HG03108 (cell line): ENCODE measurements at regions not wholly inside any gene's neighbourhood (a gene's known extent, or its start where the extent isn't known, plus 50 kb on each side); places are given as distances from the start of the nearest gene placed in this dataset.

ENCODE experiments used
- ATAC-seq: cut with Tn5 transposase; IDR thresholded peaks from one replicate; pipeline ENCODE4 v1.9.1; 2021; ENCODE audit warnings: moderate library complexity; ENCODE audit not compliant: unreplicated experiment

DNA sequence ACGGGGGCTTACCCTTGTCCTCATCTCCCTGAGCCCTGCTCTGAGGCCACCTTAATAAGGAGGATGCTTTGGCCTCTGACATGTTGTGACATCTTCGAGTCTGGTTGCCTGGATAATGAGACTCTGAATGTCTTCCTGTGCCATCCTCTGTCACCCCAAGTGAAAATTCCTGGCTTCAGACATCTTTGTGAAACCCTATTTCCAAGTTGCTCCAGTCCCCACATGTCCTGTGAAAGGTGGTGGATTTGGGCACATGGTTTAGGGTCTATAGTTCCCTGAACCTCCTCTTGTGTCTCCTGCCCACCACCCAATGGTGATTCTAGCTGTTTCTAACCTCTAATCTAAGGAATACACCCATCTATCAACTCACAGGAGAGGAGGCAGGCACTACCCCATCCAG is 223.1 kb upstream of the GLI3 start:
- no peak for ATAC-seq

DNA sequence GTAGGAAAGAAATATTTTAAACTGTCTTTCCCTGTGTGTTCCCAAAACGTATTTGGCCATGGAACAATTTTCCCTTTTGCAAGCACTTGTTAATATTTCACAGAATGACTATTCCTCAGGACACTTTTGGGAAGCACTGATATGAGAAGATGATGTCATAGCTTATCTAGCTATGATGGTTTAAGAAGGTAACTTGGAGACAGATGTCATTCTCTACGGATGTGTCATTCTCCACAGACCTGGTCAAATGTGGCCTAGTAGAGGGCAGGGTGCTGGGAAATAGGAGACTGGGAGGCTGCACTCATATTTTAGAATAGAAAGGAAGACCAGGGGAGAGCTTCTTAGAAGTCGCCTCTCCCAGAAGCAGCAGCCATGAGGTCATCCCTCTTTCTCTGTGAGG is 220.7 kb upstream of the GLI3 start:
- ATAC-seq = no peak

DNA sequence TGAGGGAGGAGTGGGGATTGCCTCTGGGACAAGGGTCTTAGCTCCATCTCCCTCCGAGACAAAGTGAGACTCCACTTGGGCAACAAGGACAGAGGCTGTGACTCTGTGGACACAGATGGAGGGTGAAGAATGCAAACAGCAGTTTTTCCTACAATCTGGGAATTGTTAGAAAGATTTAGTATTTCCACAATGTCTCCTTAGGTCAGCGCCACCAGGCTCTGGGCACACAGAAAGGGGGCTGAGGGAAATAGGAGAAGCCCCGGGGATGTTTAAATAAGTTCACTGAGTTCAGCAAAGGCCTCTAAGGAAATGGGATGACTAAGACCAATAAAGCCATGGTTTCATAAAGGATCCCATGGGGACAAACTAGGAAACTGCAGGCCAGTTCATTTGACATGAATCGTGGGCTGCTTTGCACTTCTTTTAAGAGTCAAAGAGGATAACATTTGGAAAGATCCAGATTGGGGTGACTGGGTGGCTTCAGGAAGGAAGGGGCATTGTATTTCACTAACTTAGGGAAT is 219.8 kb upstream of the GLI3 start:
- ATAC-seq = no peak

DNA sequence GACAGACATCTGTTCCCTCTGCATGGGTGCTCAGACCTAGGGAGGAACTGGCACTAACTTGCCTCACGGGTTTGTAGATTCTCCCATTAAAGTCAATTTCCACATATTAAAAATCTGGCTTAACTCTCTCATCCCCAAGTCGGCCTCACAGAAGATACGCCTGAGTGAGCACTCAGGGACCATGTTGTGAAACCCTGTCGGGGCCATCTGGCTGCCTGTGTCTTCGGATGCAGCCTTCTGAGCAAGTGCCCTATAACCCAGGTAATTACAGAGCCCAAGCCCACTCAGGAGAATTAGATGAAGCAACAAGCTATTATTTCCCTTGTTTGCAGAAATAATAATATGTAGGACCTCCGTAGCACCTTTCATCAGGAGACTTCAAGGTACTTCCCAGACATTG is 219.3 kb upstream of the GLI3 start:
- ATAC-seq = no peak

DNA sequence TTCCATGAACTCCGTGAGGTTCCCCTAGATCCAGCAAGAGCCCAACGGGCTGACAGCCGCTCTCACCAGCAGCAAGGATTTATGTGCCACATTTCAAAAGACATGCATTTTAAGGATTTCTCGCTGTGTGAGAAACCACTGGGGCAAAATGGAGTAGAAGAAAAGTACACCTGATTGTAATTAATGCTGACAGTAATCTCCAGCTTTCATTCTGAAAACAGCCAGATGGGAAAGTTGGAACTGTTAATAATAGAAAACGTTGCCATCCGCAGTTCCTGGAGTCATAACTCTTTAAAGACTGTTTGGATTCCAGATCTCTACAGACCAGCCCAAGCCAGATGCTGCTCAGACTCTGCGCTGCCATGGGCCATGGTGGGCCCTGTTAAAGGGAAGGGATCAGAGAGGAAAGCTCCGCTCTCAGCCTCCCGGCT is 216.9 kb upstream of the GLI3 start:
- ATAC-seq = no peak

DNA sequence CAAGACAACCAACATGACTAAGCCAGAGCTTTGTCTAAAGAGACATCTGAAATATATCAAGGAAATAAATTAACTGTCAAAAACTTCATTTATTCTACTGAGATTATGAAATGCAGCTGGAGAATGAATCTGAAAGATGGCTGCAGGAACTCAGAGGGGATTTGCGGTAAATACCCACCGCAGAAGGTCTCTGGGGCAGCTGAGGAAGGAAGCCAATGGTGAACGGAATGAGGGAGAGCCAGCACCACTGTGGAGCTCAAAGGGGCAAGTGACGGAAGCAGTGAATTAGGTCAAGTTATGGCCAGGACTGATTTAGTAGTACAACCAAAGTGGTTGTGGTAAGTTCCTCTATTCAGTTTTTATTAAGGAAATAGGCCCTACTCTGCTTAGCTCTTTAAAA is 215.3 kb upstream of the GLI3 start:
- no peak for ATAC-seq

DNA sequence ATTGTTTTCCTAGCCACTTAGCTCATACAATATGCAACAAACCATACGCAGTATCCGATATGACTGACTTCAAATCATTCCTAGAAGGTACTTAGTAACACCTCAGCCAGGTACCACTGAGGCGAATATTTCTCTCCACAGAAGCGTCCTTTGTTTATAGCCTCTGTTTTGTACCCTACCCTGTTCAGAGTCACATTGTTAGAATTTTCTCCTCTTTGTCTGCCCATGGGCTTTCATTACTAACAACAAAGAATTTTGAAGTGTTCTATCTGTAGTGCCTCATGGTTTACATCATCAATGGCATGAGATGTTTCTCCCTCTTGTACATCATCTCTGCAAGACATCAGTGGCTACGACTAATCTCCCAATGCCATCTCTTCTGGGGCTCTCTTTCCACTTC is 212.4 kb upstream of the GLI3 start:
- ATAC-seq = no peak

DNA sequence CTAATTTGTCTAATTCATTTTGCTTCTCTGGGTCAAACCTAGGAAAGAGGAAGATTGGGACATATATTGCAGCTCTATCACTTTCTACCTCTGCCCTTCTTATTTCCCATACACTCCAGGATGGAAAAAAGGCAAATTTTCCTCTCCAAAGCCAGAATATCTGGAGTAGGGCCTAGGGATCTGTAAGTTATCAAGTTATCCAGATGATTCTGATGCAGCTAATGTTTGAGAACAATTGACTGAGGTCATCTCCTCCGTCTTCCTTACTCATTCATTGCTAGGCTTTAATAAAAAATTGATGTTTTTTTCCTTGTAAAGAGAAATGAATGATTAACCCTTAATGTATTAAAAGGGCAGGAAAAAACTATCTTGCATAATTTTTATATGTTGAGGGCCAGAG is 211.9 kb upstream of the GLI3 start:
- ATAC-seq = no peak

DNA sequence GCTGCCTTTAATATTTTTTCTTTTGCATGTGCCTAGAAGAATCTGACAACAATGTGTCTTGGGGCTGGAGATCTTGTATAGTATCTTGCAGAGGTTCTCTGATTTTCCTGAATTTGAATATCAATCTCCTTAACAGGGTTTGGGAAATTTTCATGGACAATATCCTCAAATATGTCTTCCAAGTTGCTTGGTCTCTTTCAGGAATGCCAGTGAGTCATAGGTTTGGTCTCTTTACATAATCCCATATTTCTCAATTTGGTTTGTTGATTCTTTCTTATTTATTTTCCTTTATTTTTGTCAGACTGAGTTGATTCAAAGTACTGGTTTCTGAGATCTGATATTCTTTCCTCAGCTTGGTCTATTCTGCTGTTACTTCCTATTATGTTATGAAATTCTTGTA is 208.7 kb upstream of the GLI3 start:
- no peak for ATAC-seq

DNA sequence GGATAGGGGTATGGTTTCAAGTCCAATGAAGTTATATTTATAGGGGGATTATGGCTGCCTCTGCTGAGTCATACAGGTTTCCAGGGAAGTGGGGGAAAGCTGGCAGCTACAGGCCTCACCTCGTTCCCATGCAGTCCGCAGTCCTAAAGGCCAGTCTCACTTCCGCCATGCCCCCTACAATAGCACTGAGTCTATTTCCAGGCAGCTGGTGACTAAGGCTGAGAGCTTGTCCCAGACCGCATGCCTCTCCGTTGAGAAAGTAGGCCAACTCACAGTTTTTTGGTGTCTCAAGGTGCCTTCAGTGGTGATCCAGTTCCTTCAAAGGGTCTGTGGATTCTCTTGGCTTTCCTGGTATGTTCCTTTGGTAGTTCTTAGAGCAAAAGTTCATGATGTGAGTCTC is 203.9 kb upstream of the GLI3 start:
- no peak for ATAC-seq

DNA sequence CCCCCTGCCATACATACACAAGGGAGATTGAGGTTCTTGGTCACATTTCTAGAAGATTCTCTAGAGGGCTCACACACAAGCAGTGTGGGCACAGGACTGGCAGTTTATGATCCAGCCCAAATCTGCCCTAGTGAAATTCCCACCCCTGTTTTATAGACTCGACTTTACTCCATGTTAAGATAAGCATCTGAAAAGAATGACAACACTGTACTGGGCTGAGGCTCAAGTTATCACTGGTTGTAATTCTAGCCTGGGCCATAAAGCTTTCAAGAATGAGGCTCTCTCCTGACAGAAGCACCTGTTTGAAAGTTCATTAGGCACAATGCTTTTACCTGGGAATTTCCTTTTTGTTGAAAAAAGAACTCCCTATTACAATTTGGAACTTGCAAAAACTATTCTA is 195.6 kb upstream of the GLI3 start:
- no peak for ATAC-seq

DNA sequence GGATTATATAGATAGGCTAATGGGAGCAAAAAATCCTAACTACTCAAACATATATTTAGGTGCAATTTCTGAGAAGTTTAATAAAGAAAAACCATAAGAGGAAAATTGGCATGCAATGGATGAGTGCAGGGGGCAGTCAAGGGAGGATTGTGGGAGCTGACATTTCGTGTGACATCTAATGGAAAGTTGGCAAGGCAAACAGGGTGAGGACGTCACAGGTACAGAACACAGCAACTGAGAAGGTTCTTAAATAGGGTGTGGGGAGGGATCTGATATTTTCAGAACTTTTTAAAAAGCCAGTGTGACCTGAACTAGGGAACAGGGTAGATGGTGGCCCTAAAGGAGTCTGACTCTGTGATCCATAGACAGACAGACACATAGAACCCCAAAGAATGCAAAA is 194.9 kb upstream of the GLI3 start:
- ATAC-seq = no peak

DNA sequence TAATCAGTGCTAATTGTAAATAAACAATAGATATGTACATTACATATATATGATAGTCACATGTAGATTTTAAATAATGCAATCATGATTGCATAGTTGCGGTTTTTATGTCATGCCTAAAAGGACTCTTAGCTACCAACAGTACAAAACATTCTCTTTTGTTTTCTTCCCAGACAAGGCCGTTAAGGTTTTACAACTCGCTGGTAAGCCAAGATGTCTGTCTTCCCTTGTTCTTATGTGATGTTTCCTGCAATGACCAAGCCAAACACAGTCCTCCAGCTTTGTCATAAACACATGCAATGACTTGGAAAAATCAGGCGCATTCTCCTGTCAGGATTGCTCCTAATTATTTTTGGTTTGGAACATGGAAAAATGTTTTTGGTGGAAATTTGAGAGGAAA is 192.3 kb upstream of the GLI3 start:
- ATAC-seq = no peak

DNA sequence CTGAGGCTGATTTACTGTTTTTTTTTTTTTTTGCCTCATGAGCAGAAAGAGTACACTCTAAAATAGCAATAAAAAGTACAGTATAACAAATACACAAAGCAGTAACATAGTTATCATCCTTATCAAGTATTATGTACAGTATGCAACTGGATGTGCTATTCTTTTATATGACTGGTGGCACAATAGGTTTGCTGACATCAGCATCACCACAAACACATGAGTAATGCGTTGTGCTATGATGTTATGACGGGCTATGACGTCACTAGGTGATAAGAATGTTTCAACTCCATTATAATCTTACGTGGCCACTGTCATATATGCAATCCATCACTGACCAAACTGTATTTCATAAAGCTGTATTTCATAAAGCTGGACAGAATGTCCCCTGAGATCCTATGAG is 189.2 kb upstream of the GLI3 start:
- ATAC-seq = no peak

DNA sequence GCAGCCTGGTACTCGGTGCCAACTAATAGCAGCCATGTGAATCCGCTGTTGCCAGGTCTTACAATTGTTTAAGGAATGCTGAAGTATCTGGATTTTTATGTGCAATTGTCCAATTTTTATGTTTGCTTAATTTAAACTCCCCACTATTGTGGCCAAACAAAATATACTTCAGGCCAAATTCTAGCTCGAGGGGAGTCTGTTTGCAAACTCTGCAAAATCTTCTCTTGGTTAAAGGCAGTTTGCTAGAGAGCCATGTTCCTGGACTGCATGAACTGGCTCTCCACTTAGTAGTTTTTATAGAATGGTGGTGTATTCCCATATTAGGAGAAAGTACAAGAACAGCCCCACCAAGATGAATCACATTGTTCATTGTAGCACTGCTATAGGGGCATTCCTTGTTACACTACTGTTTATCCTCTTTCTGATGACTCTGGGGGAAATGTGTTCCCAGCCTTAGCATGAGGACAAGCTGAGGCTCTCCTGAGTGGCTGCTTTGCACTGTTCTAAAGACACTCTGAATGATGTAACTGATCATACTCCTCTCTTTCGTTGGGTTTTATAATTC is 178.0 kb upstream of the GLI3 start:
- no peak for ATAC-seq

DNA sequence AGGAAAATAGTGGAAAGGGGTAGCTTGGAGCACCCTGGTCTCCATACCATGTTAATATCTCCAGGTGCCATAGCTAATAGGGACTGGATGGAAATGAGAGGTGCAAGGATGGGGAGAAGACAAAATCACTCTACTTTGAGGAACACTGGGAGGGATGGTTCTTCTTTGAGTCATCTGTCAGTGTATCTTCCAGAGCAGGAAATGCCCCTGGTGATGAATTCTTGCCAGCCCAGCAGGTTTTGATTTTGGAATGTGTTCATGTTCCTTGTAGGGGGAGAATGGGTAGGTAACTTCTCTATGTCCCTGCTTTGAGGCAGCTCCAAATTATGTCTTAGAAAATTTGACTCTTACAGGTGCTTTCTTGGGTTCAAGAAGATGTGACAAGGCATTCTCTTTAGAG is 177.0 kb upstream of the GLI3 start:
- no peak for ATAC-seq

DNA sequence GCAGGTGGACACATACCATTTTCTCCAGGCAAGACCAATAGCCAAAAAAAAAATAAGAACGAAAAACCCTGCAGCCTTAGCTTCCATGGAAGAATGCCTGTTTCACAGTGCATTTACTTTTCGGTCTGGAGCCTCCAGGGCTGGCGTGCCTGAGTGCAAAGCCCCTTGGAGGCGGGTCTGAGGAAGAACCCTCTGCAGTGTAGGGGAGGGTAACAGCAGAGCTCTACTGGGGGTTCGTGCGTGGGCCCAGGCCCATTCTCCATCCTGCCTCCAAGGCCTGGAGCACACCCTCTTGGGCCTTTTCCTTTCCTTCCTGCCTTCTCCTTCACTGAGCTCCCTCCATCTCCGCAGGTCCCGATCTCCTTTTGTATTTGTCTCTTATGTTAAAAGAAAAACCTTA is 172.3 kb upstream of the GLI3 start:
- ATAC-seq = no peak

DNA sequence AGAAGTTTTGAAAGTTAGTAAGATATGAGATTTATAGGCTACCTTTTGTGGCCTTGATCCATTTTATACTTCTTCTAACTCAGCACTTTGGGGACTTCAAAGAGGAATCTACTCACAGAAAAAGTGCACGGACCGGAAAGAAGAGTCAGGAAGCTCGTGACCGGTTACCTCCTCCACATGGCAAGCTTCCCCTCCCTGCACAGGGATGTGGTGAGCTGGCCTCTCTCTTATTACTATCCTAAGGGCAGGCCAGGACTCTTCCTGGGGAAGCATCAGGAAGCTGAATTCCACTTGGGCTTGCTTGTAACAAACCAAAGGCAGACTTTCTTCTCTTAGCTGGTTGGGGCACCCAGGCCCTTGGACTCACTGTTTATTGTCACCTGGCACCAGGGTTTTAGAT is 170.8 kb upstream of the GLI3 start:
- ATAC-seq = no peak

DNA sequence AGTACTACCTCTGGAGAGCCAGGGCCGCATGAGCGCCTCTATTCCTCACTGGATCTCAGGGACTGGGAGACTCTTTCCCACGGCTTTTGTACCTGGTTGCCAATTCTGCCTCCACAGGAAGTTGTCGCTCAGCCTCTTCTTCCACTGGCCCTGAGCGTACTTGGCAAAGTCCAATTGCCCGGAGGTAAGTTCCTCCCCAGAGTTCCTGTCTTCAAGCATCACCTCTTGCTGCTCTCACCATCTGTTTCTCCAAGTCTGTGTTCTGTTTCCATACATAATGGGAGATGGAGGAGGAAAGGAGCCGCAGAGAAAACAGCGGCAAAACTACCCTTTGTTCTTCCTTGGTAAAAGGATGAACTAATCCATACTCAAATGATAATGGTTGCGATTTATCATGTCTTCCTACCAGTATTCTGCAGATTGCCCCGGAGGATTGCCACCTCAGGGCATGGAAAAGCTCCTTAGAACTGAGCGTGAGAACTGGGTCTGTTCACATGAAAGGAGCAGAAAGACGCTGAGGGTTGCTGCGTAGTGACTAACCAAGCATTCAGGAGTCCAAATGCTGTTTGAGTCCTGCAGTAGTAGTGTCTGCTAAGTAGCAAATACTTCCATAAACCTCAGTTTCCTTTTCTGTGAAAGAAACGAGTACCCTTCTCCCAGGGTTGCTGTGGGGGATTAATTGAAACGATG is 170.2 kb upstream of the GLI3 start:
- no peak for ATAC-seq

DNA sequence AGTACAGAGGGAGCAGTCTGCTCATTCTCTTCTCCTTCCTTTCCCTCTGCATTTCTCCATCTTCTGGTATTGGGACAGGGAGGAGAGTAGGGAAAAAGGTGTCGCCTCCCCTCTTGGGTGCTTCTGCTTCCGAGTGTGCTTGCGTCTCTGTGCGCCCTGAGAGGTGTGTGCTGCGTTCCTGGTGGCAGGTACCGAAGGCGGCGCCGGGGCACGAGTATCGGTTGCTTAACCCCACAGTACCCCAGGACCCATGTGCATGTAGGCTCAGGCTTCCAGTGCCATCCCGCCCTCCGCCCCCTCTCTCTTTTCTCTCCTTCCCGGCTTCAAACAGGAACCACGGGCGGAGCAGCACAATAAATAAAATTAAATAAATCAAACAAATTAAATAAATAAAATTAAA is 169.3 kb upstream of the GLI3 start:
- ATAC-seq = no peak

DNA sequence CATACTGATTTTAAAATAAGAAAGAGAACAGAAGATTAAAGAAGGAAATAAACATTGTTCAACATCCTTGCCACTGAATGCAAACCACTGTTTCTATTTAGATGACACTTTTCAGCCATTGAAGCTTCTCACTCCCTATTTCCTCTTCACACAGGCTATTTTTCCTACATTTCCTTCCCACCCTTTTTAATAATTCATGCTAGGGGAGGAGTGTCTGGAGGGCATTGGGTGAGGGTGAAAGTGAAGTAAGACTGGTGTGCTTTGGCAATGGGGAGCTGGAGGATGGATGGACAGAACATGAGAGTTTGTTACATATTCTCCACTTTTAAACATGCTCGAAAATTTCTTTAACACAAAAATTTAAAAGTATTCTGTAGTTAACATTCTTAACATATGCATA is 168.8 kb upstream of the GLI3 start:
- no peak for ATAC-seq

DNA sequence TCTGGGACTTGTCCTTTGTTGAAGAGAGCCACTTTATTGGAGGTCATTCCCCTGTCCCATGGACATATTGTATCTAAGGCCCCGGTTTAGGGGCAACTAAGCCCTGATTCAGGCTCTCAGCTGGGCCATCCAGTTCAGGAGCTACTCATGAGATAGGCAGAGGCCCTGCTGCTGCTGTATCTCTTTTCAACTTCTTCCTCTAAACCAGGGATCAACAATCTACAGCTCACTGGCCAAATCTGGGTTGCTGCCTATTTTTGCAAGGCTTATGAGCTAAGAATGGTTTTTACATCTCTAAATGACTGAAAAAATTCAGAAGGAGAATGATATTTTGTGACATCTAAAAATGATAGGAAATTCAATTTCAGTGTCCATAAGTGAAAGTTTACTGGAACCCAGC is 166.8 kb upstream of the GLI3 start:
- no peak for ATAC-seq

DNA sequence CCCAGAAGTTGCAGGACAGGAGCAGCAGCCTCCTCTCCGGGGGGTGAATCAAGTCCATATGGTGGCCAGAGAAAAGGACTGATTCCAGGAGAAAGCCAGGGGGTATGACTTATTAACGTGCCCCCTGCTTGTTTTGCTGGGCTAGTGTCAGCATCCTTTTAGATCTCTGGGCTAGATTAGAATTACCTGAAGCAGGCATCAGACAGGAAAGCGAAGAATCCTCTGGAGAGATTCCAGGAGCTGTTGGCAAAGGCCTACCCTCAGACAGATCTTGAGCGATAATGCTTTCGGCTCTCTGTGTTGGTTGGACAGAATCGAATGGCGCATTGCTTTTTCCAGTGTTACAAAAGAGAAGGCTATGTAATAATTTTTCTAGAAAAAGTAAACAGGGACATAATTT is 164.0 kb upstream of the GLI3 start:
- ATAC-seq = no peak
